H1 (cell line): ENCODE measurements at regions not wholly inside any gene's neighbourhood (a gene's known extent, or its start where the extent isn't known, plus 50 kb on each side); places are given as distances from the start of the nearest gene placed in this dataset.

Experiments
- CTCF ChIA-PET: fragments of 300-600 bp; sonication (Branson Sonifier 250); formaldehyde crosslinking; loops from one replicate; lab custom pipeline; 2021; ENCODE audit not compliant: partially characterized antibody; lab: Charles Lee
- POLR2A ChIA-PET: fragments of 300-600 bp; sonication (Branson Sonifier 250); formaldehyde crosslinking; loops from one replicate; lab custom pipeline; 2021; ENCODE audit warnings: inconsistent platforms; ENCODE audit not compliant: partially characterized antibody; lab: Charles Lee
- DNase-seq, 2 experiments: peaks; one replicate each; pipeline versions ENCODE4 v3.0.0 to v3.0.0-alpha.2; 2010 to 2022; ENCODE audit warnings: low spot score in 2 of 2, low read depth in 1 of 2, mixed read lengths in 1 of 2
- FAIRE-seq: peaks from 2 replicates; lab custom pipeline; 2011; peaks lifted over from hg19 to GRCh38; lab: Jason Lieb, UNC
- H2AFZ ChIP-seq: 2 replicates; pipeline ENCODE4 v1.8.1; 2012; ENCODE audit warnings: low read length, inconsistent platforms
- H2AK5ac ChIP-seq: 2 replicates; pipeline ENCODE4 v1.6.1; 2013; ENCODE audit warnings: low read depth, low read length
- H2BK120ac ChIP-seq: replicated peaks from 2 replicates; pipeline ENCODE3; 2013; ENCODE audit warnings: low read depth, low read length, inconsistent platforms
- H2BK12ac ChIP-seq: 2 replicates; pipeline ENCODE4 v1.6.1; 2013; ENCODE audit warnings: low read depth, low read length
- H2BK15ac ChIP-seq: 2 replicates; pipeline ENCODE4 v1.6.1; 2013; ENCODE audit warnings: low read length
- H2BK20ac ChIP-seq: 2 replicates; pipeline ENCODE4 v1.6.1; 2013; ENCODE audit warnings: low read length
- H2BK5ac ChIP-seq: 2 replicates; pipeline ENCODE4 v1.6.1; 2013; ENCODE audit warnings: low read depth, low read length
- H3K14ac ChIP-seq: 2 replicates; pipeline ENCODE4 v1.6.1; 2013; ENCODE audit warnings: inconsistent platforms; ENCODE audit not compliant: insufficient read length
- H3K18ac ChIP-seq: 2 replicates; pipeline ENCODE4 v1.6.1; 2013; ENCODE audit warnings: low read length; ENCODE audit errors: extremely low read depth
- H3K23ac ChIP-seq: 2 replicates; pipeline ENCODE4 v1.6.1; 2013; ENCODE audit warnings: inconsistent platforms; ENCODE audit not compliant: insufficient read length
- H3K23me2 ChIP-seq: 2 replicates; pipeline ENCODE4 v1.6.1; 2013; ENCODE audit warnings: low read depth, low read length
- H3K27ac ChIP-seq: 2 replicates; pipeline ENCODE4 v1.6.1; 2011; ENCODE audit warnings: low read depth, low read length, inconsistent platforms
- H3K27me3 ChIP-seq, 4 experiments: replicated peaks in 1 of 4; 1 replicate in 1 of 4; 2 replicates in 3 of 4; pipeline versions ENCODE4 v1.6.1 to v1.8.1; 2011 to 2013; ENCODE audit warnings: low read length in 3 of 4, mild to moderate bottlenecking in 3 of 4, inconsistent platforms in 2 of 4, mixed read lengths in 2 of 4, moderate library complexity in 1 of 4; ENCODE audit not compliant: control insufficient read depth in 3 of 4, insufficient read depth in 3 of 4; ENCODE audit errors: extremely low read depth in 1 of 4
- H3K36me3 ChIP-seq, 4 experiments: 2 replicates each; pipeline versions ENCODE4 v1.6.1 to v1.8.1; 2011 to 2013; ENCODE audit warnings: mild to moderate bottlenecking in 4 of 4, low read length in 3 of 4, moderate library complexity in 2 of 4, control low read depth in 1 of 4, inconsistent platforms in 1 of 4; ENCODE audit not compliant: insufficient read depth in 4 of 4, control insufficient read depth in 2 of 4
- H3K4ac ChIP-seq: replicated peaks from 2 replicates; pipeline ENCODE3; 2013; ENCODE audit warnings: low read length, low read depth, mixed read lengths, inconsistent platforms; ENCODE audit not compliant: insufficient read length
- H3K4me1 ChIP-seq, 4 experiments: replicated peaks in 1 of 4; 1 replicate in 1 of 4; 2 replicates in 3 of 4; pipeline versions ENCODE4 v1.6.1 to v1.8.1; 2011 to 2013; ENCODE audit warnings: low read length in 3 of 4, inconsistent platforms in 2 of 4, mixed read lengths in 1 of 4; ENCODE audit not compliant: insufficient read depth in 4 of 4, control insufficient read depth in 3 of 4
- H3K4me2 ChIP-seq, 2 experiments: 2 replicates each; pipeline versions ENCODE4 v1.6.1 to v1.8.1; 2011 to 2013; ENCODE audit warnings: low read depth in 2 of 2, low read length in 2 of 2, control low read depth in 1 of 2, inconsistent platforms in 1 of 2, mild to moderate bottlenecking in 1 of 2; ENCODE audit not compliant: insufficient read depth in 1 of 2
- H3K4me3 ChIP-seq, 4 experiments: fragments of 200-600, 300-600 bp in 1 of 4; sonication (generic), shearing (Covaris generic), sonication (Bioruptor Twin) in 1 of 4; 2 replicates each; pipeline versions ENCODE4 v1.5.1 to v1.8.1; 2011 to 2016; ENCODE audit warnings: low read length in 4 of 4, low read depth in 3 of 4, control low read depth in 2 of 4, inconsistent platforms in 2 of 4, mild to moderate bottlenecking in 2 of 4, mixed read lengths in 1 of 4, moderate library complexity in 1 of 4; ENCODE audit not compliant: insufficient read depth in 2 of 4; ENCODE audit errors: extremely low read depth in 1 of 4
- H3K56ac ChIP-seq: replicated peaks from 2 replicates; pipeline ENCODE3; 2013; ENCODE audit warnings: low read depth, mild to moderate bottlenecking, mixed read lengths, low read length, inconsistent platforms; ENCODE audit not compliant: insufficient read length
- H3K79me1 ChIP-seq: 2 replicates; pipeline ENCODE4 v1.6.1; 2013; ENCODE audit warnings: low read depth, low read length, control low read depth
- H3K79me2 ChIP-seq, 2 experiments: 2 replicates each; pipeline versions ENCODE4 v1.6.1 to v1.8.1; 2012 to 2013; ENCODE audit warnings: low read length in 2 of 2, mild to moderate bottlenecking in 2 of 2, inconsistent platforms in 1 of 2; ENCODE audit not compliant: insufficient read depth in 2 of 2, control insufficient read depth in 1 of 2
- H3K9ac ChIP-seq, 4 experiments: replicated peaks in 1 of 4; 1 replicate in 1 of 4; 2 replicates in 3 of 4; pipeline versions ENCODE4 v1.6.1 to v1.8.1; 2011 to 2013; ENCODE audit warnings: low read depth in 3 of 4, low read length in 3 of 4, control low read depth in 2 of 4, mild to moderate bottlenecking in 2 of 4, moderate library complexity in 2 of 4, inconsistent platforms in 1 of 4; ENCODE audit errors: extremely low read depth in 1 of 4
- H3K9me3 ChIP-seq, 2 experiments: 2 replicates each; pipeline versions ENCODE4 v1.6.1 to v1.8.1; 2012 to 2013; ENCODE audit warnings: mild to moderate bottlenecking in 2 of 2, moderate library complexity in 2 of 2, control low read depth in 1 of 2, inconsistent platforms in 1 of 2, low read depth in 1 of 2, low read length in 1 of 2, mixed read lengths in 1 of 2; ENCODE audit not compliant: insufficient read depth in 2 of 2
- H4K20me1 ChIP-seq, 2 experiments: replicated peaks in 1 of 2; 2 replicates each; pipeline versions ENCODE3 to v1.8.1; 2011 to 2013; ENCODE audit warnings: inconsistent platforms in 2 of 2, low read length in 2 of 2, mild to moderate bottlenecking in 1 of 2; ENCODE audit not compliant: insufficient read depth in 2 of 2, control insufficient read depth in 1 of 2
- H4K5ac ChIP-seq: 2 replicates; pipeline ENCODE4 v1.6.1; 2013; ENCODE audit warnings: low read length, low read depth, mixed read lengths, inconsistent platforms; ENCODE audit not compliant: insufficient read length
- H4K8ac ChIP-seq: 2 replicates; pipeline ENCODE4 v1.8.0; 2013; ENCODE audit warnings: mild to moderate bottlenecking, moderate library complexity, low read length, inconsistent platforms; ENCODE audit not compliant: insufficient read depth; ENCODE audit errors: extremely low read depth
- H4K91ac ChIP-seq: replicated peaks from 2 replicates; pipeline ENCODE3; 2013; ENCODE audit warnings: low read length, mixed read lengths, inconsistent platforms; ENCODE audit not compliant: insufficient read length
- ATF2 ChIP-seq: IDR thresholded peaks from 2 replicates; pipeline ENCODE4 v1.6.1; 2012; ENCODE audit warnings: low read length, inconsistent platforms
- CEBPB ChIP-seq: IDR thresholded peaks from 2 replicates; pipeline ENCODE4 v1.6.1; 2012; ENCODE audit warnings: low read depth, low read length
- CTCF ChIP-seq, 3 experiments: IDR thresholded peaks; 1 replicate in 2 of 3; 2 replicates in 1 of 3; pipeline versions ENCODE4 v1.5.1 to v1.6.1; 2011; ENCODE audit warnings: low read length in 3 of 3, mild to moderate bottlenecking in 3 of 3, inconsistent platforms in 2 of 3, low read depth in 1 of 3, moderate library complexity in 1 of 3; ENCODE audit not compliant: insufficient read depth in 1 of 3; ENCODE audit errors: control extremely low read depth in 1 of 3
- EP300 ChIP-seq, 2 experiments: IDR thresholded peaks; 1 replicate in 1 of 2; 2 replicates in 1 of 2; pipeline ENCODE4 v1.6.1; 2011 to 2012; ENCODE audit warnings: low read depth in 2 of 2, low read length in 2 of 2, mild to moderate bottlenecking in 2 of 2, borderline replicate concordance in 1 of 2, inconsistent platforms in 1 of 2, moderate library complexity in 1 of 2
- FOSL1 ChIP-seq: IDR thresholded peaks from 2 replicates; pipeline ENCODE4 v1.6.1; 2011; ENCODE audit warnings: mild to moderate bottlenecking, low read depth, low read length, moderate library complexity; ENCODE audit not compliant: insufficient read depth
- KDM1A ChIP-seq: fragments of 200-600, 300-600 bp; sonication (generic); IDR thresholded peaks from 2 replicates; pipeline ENCODE4 v1.7.1; 2016; ENCODE audit warnings: mild to moderate bottlenecking, low read length, borderline replicate concordance
- SIRT6 ChIP-seq: IDR thresholded peaks from one replicate; pipeline ENCODE4 v1.7.1; 2012; ENCODE audit warnings: low read length, inconsistent platforms
- TEAD4 ChIP-seq: IDR thresholded peaks from 2 replicates; pipeline ENCODE4 v1.6.1; 2012; ENCODE audit warnings: low read depth, low read length, inconsistent platforms, mixed read lengths
- USF2 ChIP-seq: IDR thresholded peaks from 2 replicates; pipeline ENCODE4 v1.6.1; 2011; ENCODE audit warnings: low read length, improper control_type of control experiment
- WGBS, 2 experiments: shearing (Covaris generic) in 1 of 2; methylation state at CpG; one replicate each; pipeline versions ENCODE4 v1.1.6 to v1.1.7; 2013 to 2015; ENCODE audit warnings: low lambda C conversion rate in 2 of 2, mixed read lengths in 2 of 2, inconsistent platforms in 1 of 2, low coverage in 1 of 2, missing lambda C conversion rate in 1 of 2; ENCODE audit not compliant: insufficient replicate concordance in 2 of 2, insufficient coverage in 1 of 2, insufficient read length in 1 of 2; ENCODE audit errors: extremely low coverage in 1 of 2, missing lambda C conversion rate in 1 of 2; 5-methylcytosine and 5-hydroxymethylcytosine counted together

GRCh38 chr2:196344397-196344796, 173.0 kb upstream of the STK17B start:
- Histone ChIP-seq H3K36me3 (no peaks in the 10 kb centered on the region), H3K23ac (no peak overlapping the region), H2AK5ac (no peak overlapping the region), H3K79me2 (no peaks in the 10 kb centered on the region), H4K8ac (no peak overlapping the region), H2BK12ac (no peak overlapping the region), H3K14ac (no peak overlapping the region), H3K18ac (no peak overlapping the region), H3K4me1 (no peaks in the 10 kb centered on the region), H3K56ac (no peak overlapping the region), H2BK15ac (no peak overlapping the region), H3K27me3 (no peaks in the 10 kb centered on the region), H3K4me3 (no peak overlapping the region), H2BK20ac (no peak overlapping the region), H2BK120ac (no peak overlapping the region), H4K20me1 (no peaks in the 10 kb centered on the region), H3K79me1 (no peaks in the 10 kb centered on the region), H3K4ac (no peak overlapping the region), H3K27ac (no peak overlapping the region), H2AFZ (no peak overlapping the region), H3K23me2 (no peaks in the 10 kb centered on the region), H3K9ac (no peak overlapping the region), H4K5ac (no peak overlapping the region), H3K4me2 (no peak overlapping the region), H3K9me3 (no peaks in the 10 kb centered on the region), H2BK5ac (no peak overlapping the region), H4K91ac (no peak overlapping the region)
- CTCF ChIA-PET = interaction anchor here (0.7 to 1.6 kb wide), 4 partner anchors 25 to 277 kb away, joined by 3 to 4 read pairs (median 3); no protein-coding TSS in a partner anchor
- 89% methylated on average over 1 of the region's 1 CpG; no CpG with 5 or more reads in 1 of the 2 experiments for WGBS, 2 experiments
- DNase-seq (no peak), FAIRE-seq (no peak)
- POLR2A ChIA-PET = interaction anchor here (0.6 kb wide), 1 partner anchor 111 kb away, joined by 3 read pairs; no protein-coding TSS in a partner anchor
- TF ChIP-seq ATF2 (no peak), KDM1A (no peak), CTCF (IDR thresholded peaks at IDR 0.05; ENCODE audit: control extremely low read depth in 1 of 3, insufficient read depth in 1 of 3, low read depth in 1 of 3, low read length in 3 of 3) (no peak), SIRT6 (no peak), TEAD4 (no peak), USF2 (no peak), CEBPB (no peak), FOSL1 (no peak), EP300 (IDR thresholded peaks at IDR 0.05; ENCODE audit: borderline replicate concordance in 1 of 2, low read depth in 2 of 2, low read length in 2 of 2) (no peak)
